ENCODE measurements at regions not wholly inside any gene's neighbourhood (a gene's known extent, or its start where the extent isn't known, plus 50 kb on each side); places are given as distances from the start of the nearest gene placed in this dataset.

DNA sequence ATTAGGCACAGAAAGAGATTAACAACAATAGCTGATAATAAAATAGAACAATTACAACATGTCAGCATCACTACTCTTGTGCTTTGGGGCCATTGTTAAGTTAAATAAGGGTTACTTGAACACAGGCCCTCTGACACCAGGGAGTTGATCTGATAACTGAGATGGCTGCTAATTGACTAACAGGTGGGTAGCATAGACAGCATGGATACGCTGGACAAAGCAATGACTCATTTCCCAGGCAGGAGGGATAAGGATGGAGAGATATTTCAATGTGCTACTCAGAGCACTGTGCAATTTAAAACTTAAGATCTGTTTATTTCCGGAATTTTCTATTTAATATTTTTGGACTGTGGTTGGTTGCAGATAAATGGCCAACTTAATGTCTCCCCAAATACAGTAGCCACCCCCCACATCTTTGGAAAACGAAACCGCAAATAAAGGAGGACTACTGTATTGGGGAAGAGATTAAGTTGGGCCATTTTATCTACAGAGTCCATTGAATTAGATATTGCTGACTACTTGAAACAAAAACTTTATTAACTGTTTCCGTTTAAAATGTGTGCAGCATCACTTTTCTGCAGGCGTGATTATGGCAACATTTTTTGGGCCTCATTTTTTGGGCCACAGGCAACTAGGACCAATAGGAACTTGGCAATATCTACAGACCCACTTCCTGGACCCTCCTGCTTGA, 200.6 kb upstream of the KLF3 start:
- Histone ChIP-seq H3K27me3 (ENCODE audit: low read length) (no peaks in the 10 kb centered on the region), H3K27ac (ENCODE audit: low read depth, low read length) (no peak overlapping the region), H3K36me3 (ENCODE audit: low read length) (no peaks in the 10 kb centered on the region), H3K4me3 (ENCODE audit: insufficient read depth, low read length, poor library complexity, severe bottlenecking) (no peak overlapping the region), H3K79me2 (ENCODE audit: insufficient read depth, low read length) (no peaks in the 10 kb centered on the region), H3F3A (ENCODE audit: insufficient read depth) (no peaks in the 10 kb centered on the region), H2AFZ (ENCODE audit: low read depth, low read length, severe bottlenecking) (no peak overlapping the region), H3K9me3 (ENCODE audit: insufficient read depth, low read length) (no peaks in the 10 kb centered on the region), H4K20me1 (ENCODE audit: low read depth, low read length) (no peaks in the 10 kb centered on the region), H3K9me2 (replicated peaks; ENCODE audit: insufficient read depth, low read length) (no peaks in the 10 kb centered on the region), H3K9ac (ENCODE audit: low read length) (no peak overlapping the region), H3K4me2 (ENCODE audit: low read depth, low read length, poor library complexity, severe bottlenecking) (no peak overlapping the region)
- TF ChIP-seq EZH2phosphoT487 (conservative IDR thresholded peaks at IDR 0.05; ENCODE audit: low read length), result no peak
- TF ChIP-seq, protein P1, sequence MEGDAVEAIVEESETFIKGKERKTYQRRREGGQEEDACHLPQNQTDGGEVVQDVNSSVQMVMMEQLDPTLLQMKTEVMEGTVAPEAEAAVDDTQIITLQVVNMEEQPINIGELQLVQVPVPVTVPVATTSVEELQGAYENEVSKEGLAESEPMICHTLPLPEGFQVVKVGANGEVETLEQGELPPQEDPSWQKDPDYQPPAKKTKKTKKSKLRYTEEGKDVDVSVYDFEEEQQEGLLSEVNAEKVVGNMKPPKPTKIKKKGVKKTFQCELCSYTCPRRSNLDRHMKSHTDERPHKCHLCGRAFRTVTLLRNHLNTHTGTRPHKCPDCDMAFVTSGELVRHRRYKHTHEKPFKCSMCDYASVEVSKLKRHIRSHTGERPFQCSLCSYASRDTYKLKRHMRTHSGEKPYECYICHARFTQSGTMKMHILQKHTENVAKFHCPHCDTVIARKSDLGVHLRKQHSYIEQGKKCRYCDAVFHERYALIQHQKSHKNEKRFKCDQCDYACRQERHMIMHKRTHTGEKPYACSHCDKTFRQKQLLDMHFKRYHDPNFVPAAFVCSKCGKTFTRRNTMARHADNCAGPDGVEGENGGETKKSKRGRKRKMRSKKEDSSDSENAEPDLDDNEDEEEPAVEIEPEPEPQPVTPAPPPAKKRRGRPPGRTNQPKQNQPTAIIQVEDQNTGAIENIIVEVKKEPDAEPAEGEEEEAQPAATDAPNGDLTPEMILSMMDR (IDR thresholded peaks at IDR 0.05; ENCODE audit: insufficient read depth, low read length, poor library complexity, severe bottlenecking), result no peak

DNA sequence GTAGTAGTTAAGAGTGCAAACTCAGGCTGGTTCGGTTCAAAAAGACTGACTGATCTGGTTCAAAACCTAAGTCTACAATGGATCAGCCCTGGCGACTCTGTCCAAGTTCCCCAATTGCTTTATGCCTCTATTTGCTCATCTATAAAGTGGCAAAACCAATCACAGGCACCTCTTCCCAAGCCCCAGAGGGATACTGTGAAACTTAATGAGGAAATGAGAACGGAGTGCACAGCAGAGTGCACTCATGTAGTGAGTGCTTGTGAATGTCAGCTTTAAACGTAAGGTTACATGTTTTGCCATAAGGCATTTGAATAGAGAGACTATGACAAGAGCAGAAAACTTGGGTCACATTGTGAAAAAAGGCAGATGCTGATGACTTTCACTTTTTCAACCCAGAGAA, 199.7 kb upstream of the KLF3 start:
- H3K9me3 ChIP-seq (ENCODE audit: insufficient read depth, low read length), result no peaks in the 10 kb centered on the region
- H3K36me3 ChIP-seq (ENCODE audit: low read length), result no peaks in the 10 kb centered on the region
- no peak overlapping the region for H3K4me3 ChIP-seq (ENCODE audit: insufficient read depth, low read length, poor library complexity, severe bottlenecking)
- H4K20me1 ChIP-seq (ENCODE audit: low read depth, low read length), result no peaks in the 10 kb centered on the region
- no peaks in the 10 kb centered on the region for H3K79me2 ChIP-seq (ENCODE audit: insufficient read depth, low read length)
- no peak overlapping the region for H3K9ac ChIP-seq (ENCODE audit: low read length)
- H3F3A ChIP-seq (ENCODE audit: insufficient read depth), result no peaks in the 10 kb centered on the region
- no peak overlapping the region for H3K4me2 ChIP-seq (ENCODE audit: low read depth, low read length, poor library complexity, severe bottlenecking)
- H3K9me2 ChIP-seq (replicated peaks; ENCODE audit: insufficient read depth, low read length), result no peaks in the 10 kb centered on the region
- TF ChIP-seq, protein P1 (IDR thresholded peaks at IDR 0.05; ENCODE audit: insufficient read depth, low read length, poor library complexity, severe bottlenecking), result no peak
- TF ChIP-seq EZH2phosphoT487 (conservative IDR thresholded peaks at IDR 0.05; ENCODE audit: low read length), result no peak
- H3K27ac ChIP-seq (ENCODE audit: low read depth, low read length), result no peak overlapping the region
- H2AFZ ChIP-seq (ENCODE audit: low read depth, low read length, severe bottlenecking), result no peak overlapping the region
- no peaks in the 10 kb centered on the region for H3K27me3 ChIP-seq (ENCODE audit: low read length)

GRCh38 chr4:38466401-38466800, 197.6 kb upstream of the KLF3 start:
- no peaks in the 10 kb centered on the region for H3K36me3 ChIP-seq (ENCODE audit: low read length)
- H3K9me3 ChIP-seq (ENCODE audit: insufficient read depth, low read length), result no peaks in the 10 kb centered on the region
- no peak overlapping the region for H3K27ac ChIP-seq (ENCODE audit: low read depth, low read length)
- no peak overlapping the region for H3K4me2 ChIP-seq (ENCODE audit: low read depth, low read length, poor library complexity, severe bottlenecking)
- H3K27me3 ChIP-seq (ENCODE audit: low read length), result no peaks in the 10 kb centered on the region
- no peak overlapping the region for H3K9ac ChIP-seq (ENCODE audit: low read length)
- no peaks in the 10 kb centered on the region for H4K20me1 ChIP-seq (ENCODE audit: low read depth, low read length)
- H2AFZ ChIP-seq (ENCODE audit: low read depth, low read length, severe bottlenecking), result no peak overlapping the region
- no peaks in the 10 kb centered on the region for H3K79me2 ChIP-seq (ENCODE audit: insufficient read depth, low read length)
- TF ChIP-seq, protein P1 (IDR thresholded peaks at IDR 0.05; ENCODE audit: insufficient read depth, low read length, poor library complexity, severe bottlenecking), result no peak
- TF ChIP-seq EZH2phosphoT487 (conservative IDR thresholded peaks at IDR 0.05; ENCODE audit: low read length), result no peak
- no peak overlapping the region for H3K4me3 ChIP-seq (ENCODE audit: insufficient read depth, low read length, poor library complexity, severe bottlenecking)
- H3K9me2 ChIP-seq (replicated peaks; ENCODE audit: insufficient read depth, low read length), result no peaks in the 10 kb centered on the region
- no peaks in the 10 kb centered on the region for H3F3A ChIP-seq (ENCODE audit: insufficient read depth)

All from SU-DHL-6 (cell line).